Heart right ventricle (tissue), 16 donors: ENCODE measurements at regions not wholly inside any gene's neighbourhood (a gene's known extent, or its start where the extent isn't known, plus 50 kb on each side); places are given as distances from the start of the nearest gene placed in this dataset.

Experiments
- ATAC-seq, 8 donors: fragments of 200-7000 bp; cut with Tn5 transposase; one replicate each; pipeline ENCODE4 v1.9.1; 2020; ENCODE audit warnings: mild to moderate bottlenecking in 8 of 8, moderate library complexity in 8 of 8, moderate number of reproducible peaks in 1 of 8
- DNase-seq, 2 donors: peaks; one replicate each; pipeline ENCODE4 v3.0.0-alpha.2; 2020
- H3K27ac ChIP-seq, 10 donors: fragments of 200-600 bp; sonication (generic) in 2 of 10; one replicate each; pipeline versions ENCODE4 v1.5.0 to v1.8.0; 2020 to 2022; ENCODE audit warnings: mild to moderate bottlenecking in 3 of 10
- H3K27me3 ChIP-seq, 7 donors: fragments of 200-600 bp; one replicate each; pipeline ENCODE4 v1.8.0; 2021 to 2022; ENCODE audit warnings: mild to moderate bottlenecking in 2 of 7
- H3K36me3 ChIP-seq, 9 donors: fragments of 200-600 bp; sonication (generic) in 1 of 9; one replicate each; pipeline versions ENCODE4 v1.5.0 to v1.8.0; 2020 to 2022; ENCODE audit warnings: mild to moderate bottlenecking in 2 of 9
- H3K4me1 ChIP-seq, 9 donors: fragments of 200-600 bp; sonication (generic) in 1 of 9; one replicate each; pipeline versions ENCODE4 v1.5.0 to v1.8.0; 2020 to 2022; ENCODE audit warnings: mild to moderate bottlenecking in 4 of 9
- H3K4me3 ChIP-seq, 10 donors: fragments of 200-600 bp; sonication (generic) in 2 of 10; one replicate each; pipeline versions ENCODE4 v1.5.0 to v1.8.0; 2020 to 2022; ENCODE audit warnings: mild to moderate bottlenecking in 7 of 10, moderate library complexity in 2 of 10
- H3K9me3 ChIP-seq, 11 donors: fragments of 200-600 bp in 10 of 11; sonication (generic) in 2 of 11; one replicate each; pipeline versions ENCODE4 v1.5.0 to v1.8.0; 2013 to 2022; ENCODE audit warnings: mild to moderate bottlenecking in 2 of 11, control low read depth in 1 of 11, moderate library complexity in 1 of 11
- WGBS, 2 donors: extraction: QIAGEN DNeasy Blood & Tissue Kit; methylation state at CpG; one replicate each; pipeline ENCODE4 v1.1.7; 2013; ENCODE audit warnings: inconsistent platforms in 1 of 2; 5-methylcytosine and 5-hydroxymethylcytosine counted together
- intact Hi-C, 10 donors: fragments of 100-400 bp; cut with DNase I; formaldehyde crosslinking; loops; one replicate each; pipeline versions ENCODE4 v1.11.1 to v1.14.2; 2022
- TF ChIP-seq, protein P1 (sequence below), 9 donors: fragments of 200-600 bp; sonication (generic) in 2 of 9; IDR thresholded peaks; one replicate each; pipeline versions ENCODE4 v1.5.0 to v1.8.0; 2021 to 2022; ENCODE audit warnings: antibody characterized with exemption in 9 of 9, mild to moderate bottlenecking in 5 of 9, moderate library complexity in 1 of 9
- donor health status: Arrhythmogenic right ventricular cardiomyopathy.
- donor health status: ischemic (EF 13 %, LVEDD 7.1; RV severe dilation, severe dysfunction).
- donor health status: healthy with polysubstance abuse.
- donor health status: DM: no; HTN: yes; CAD: no.
- donor health status: DM: no; HTN: no; CAD: no.
- donor health status: ischemic (EF 25% LVEDD 6.9; RV normal size, moderate dysfunction).
- donor health status: ischemic (EF 25% LVEDD 5.7; RV mildly dilated, moderate dysfunction).
- donor health status: healthy.
- donor health status: DM: yes; HTN: yes; CAD: no.
- donor health status: Ischemic cardiomyopathy.
- donor health status: ischemic (EF 35%, LVEDD 5.7; RV mildly dilated, moderate dysfunction).
- donor health status: nonischemic (EF 11% LVEDD 7.7; RV severe dilation, severe dysfunction).
- donor health status: DM: yes; HTN: yes; CAD: no.
- donor health status: PGD.
- donor health status: ischemic (EF 29% LVEDD 5.4; RV normal size, mild dysfunction).
- donor health status: nonischemic (EF 23%, LVEDD 6.1; RV moderate dilation, normal function).

DNA sequence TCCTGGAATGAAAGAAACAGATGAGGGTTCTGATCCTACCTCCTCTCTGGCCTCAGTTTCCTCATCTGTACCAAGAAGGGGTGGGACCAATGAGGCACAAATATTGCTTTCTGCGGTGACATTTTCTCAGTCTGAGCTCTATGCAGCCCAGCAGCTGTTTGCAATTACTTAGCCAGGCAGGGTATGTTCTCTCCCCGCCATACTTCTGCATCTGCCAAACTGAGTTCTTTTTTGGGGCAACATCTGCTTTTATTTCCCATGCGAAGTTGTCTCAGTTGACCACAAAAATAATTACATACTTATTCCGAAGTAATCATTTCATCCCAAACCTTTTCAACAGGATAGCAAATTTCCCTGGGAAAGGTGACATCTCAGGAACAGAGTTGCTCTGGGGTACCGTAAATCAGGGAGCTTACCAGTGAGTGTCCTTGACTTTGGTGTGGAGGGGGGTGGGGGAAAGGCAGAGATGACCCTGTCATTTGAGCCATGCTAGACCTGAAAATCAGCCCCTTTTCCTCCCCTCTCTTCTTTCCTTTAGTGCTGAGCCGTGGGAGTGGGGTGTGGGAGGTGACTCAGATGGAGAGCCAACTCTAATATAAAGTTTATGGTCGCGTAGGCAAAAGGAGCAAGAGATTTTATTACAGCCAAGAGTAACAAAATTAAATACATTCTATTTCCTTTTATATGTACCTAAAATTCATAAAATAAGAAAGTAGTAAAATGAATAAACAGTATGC lies 165.7 kb upstream of the KL start:
- peak overlapping the region in 2 of 10 donors; percentile 39 to 49 for H3K27ac ChIP-seq
- WGBS, 2 donors: 84 to 89% methylated on average over 8 of the region's 8 CpGs
- ATAC-seq (peak in 2 of 8 donors; percentile 39 to 40), DNase-seq (no peak)
- intact Hi-C loops: no loop called here
- no peaks in the 10 kb centered on the region for H3K36me3 ChIP-seq
- no peak overlapping the region for H3K4me3 ChIP-seq
- no peaks in the 10 kb centered on the region for H3K9me3 ChIP-seq
- H3K4me1 ChIP-seq: peaks cover 0 to 29% (median 8%) of the 10 kb centered on the region in 9 donors
- H3K27me3 ChIP-seq: no peaks in the 10 kb centered on the region
- TF ChIP-seq, protein P1, sequence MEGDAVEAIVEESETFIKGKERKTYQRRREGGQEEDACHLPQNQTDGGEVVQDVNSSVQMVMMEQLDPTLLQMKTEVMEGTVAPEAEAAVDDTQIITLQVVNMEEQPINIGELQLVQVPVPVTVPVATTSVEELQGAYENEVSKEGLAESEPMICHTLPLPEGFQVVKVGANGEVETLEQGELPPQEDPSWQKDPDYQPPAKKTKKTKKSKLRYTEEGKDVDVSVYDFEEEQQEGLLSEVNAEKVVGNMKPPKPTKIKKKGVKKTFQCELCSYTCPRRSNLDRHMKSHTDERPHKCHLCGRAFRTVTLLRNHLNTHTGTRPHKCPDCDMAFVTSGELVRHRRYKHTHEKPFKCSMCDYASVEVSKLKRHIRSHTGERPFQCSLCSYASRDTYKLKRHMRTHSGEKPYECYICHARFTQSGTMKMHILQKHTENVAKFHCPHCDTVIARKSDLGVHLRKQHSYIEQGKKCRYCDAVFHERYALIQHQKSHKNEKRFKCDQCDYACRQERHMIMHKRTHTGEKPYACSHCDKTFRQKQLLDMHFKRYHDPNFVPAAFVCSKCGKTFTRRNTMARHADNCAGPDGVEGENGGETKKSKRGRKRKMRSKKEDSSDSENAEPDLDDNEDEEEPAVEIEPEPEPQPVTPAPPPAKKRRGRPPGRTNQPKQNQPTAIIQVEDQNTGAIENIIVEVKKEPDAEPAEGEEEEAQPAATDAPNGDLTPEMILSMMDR (IDR thresholded peaks at IDR 0.05): no peak

- ATAC-seq (peak in 2 of 8 donors; percentile 30 to 32), DNase-seq (no peak)
- Histone ChIP-seq H3K27me3 (no peaks in the 10 kb centered on the region), H3K4me1 (peaks cover 0 to 23% (median 8%) of the 10 kb centered on the region in 9 donors), H3K9me3 (no peaks in the 10 kb centered on the region), H3K27ac (peak overlapping the region in 3 of 10 donors; percentile 34 to 49 (median 39)), H3K4me3 (no peak overlapping the region), H3K36me3 (no peaks in the 10 kb centered on the region)
- intact Hi-C loops: no loop called here
- 70 to 76% methylated on average over 8 of the region's 8 CpGs for WGBS, 2 donors
- TF ChIP-seq, protein P1 (IDR thresholded peaks at IDR 0.05): no peak
Measured at GRCh38 chr13:32851083-32852069, 164.8 kb upstream of the KL start.

- ATAC-seq (no peak), DNase-seq (no peak)
- Histone ChIP-seq H3K36me3 (no peaks in the 10 kb centered on the region), H3K4me1 (peaks cover 0 to 19% (median 8%) of the 10 kb centered on the region in 9 donors), H3K9me3 (no peaks in the 10 kb centered on the region), H3K4me3 (no peak overlapping the region), H3K27me3 (no peaks in the 10 kb centered on the region), H3K27ac (peak overlapping the region in 2 of 10 donors; percentile 34 to 49)
- WGBS, 2 donors: 91 to 100% methylated on average over 1 of the region's 1 CpG
- TF ChIP-seq, protein P1 (IDR thresholded peaks at IDR 0.05): no peak
- intact Hi-C loops: no loop called here
Measured at GRCh38 chr13:32852526-32852925, 163.7 kb upstream of the KL start.

GRCh38 chr13:32857077-32857476 lies 159.1 kb upstream of the KL start:
- DNase-seq: no peak
- Histone ChIP-seq H3K9me3 (peaks cover 0 to 15% (median 11%) of the 10 kb centered on the region in 11 donors), H3K27ac (no peak overlapping the region), H3K27me3 (no peaks in the 10 kb centered on the region), H3K4me3 (no peak overlapping the region), H3K4me1 (peaks cover 0 to 3% (median 0%) of the 10 kb centered on the region in 9 donors), H3K36me3 (no peaks in the 10 kb centered on the region)
- TF ChIP-seq, protein P1 (IDR thresholded peaks at IDR 0.05): no peak
- intact Hi-C loops: no loop called here
- ATAC-seq: no peak
- whole genome bisulfite sequencing, 2 donors: 81 to 84% methylated on average over 2 of the region's 2 CpGs
